RPMI8226 (cell line): ENCODE measurements at regions not wholly inside any gene's neighbourhood (a gene's known extent, or its start where the extent isn't known, plus 50 kb on each side); places are given as distances from the start of the nearest gene placed in this dataset.
A peak's percentile ranks its signal among the peaks of the same experiment; 100 is the strongest.
"Not testable (repeated sequence)": the region's sequence is repeated elsewhere in the genome, so short reads cannot be mapped to it uniquely, and the experiment has no call there.

ENCODE experiments used
- DNase-seq: peaks from one replicate; pipeline ENCODE4 v3.0.0-alpha.2; 2015

DNA sequence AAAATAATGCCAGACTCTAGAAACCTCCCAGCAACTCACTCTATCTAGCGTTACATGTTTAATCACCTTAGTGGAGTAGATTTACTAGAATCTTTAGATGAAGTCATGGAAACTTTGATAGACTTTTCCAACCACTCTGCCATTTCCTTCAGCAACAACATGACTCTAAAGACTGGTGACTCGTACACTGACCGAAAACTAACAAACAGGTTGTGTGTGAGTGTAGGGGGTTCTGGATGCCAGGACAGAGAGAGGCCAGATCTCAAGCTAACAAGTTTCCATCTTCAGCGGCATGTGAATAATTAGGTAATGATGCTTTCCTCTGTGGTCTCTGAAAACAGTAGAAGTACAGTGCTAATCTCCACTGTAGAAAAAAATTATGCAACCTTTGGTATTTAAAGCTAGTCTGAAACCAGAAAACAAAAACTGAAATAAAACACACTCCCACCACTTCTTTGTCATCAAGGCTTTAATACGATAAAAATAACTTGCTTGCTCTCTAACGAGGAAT is 286.4 kb downstream of the PRDM5 start:
- DNase-seq, result no peak

DNA sequence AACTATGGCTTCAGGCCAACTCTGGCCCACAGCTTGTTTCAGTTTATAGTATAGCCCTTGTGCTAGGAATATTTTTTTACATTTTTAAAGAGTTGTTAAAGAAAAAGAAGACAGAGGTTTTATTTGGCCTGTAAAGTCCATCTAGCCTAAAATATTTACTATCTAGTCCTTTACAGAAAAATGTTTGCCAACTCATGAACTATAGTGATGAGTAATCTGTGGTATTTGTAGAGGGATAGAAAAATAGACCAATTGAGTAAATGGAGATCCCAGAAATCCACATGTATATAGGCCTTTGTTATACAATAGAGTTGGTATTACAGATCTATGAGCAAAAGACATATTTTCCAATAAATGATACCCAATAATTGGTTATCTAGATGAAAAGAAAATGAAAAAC is 288.7 kb downstream of the PRDM5 start:
- DNase-seq, result no peak

DNA sequence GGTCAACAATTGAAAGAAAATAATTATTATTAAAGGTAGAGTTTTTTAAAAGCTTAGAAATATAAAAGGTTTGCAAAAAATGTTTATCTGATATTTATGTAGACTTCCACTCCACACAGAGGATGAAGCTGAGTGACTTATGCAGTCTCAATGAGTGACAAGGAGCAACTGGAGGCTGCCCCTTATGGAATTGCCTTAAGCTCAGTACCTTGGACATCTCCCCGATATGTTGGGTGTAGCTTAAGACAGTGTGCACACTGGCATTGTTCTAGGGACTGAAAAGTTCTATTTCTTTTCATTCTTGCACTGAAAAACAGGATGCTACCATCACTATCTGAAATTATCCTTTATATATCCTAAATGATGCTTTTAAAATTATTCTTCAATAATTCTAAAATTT is 292.1 kb downstream of the PRDM5 start:
- no peak for DNase-seq

DNA sequence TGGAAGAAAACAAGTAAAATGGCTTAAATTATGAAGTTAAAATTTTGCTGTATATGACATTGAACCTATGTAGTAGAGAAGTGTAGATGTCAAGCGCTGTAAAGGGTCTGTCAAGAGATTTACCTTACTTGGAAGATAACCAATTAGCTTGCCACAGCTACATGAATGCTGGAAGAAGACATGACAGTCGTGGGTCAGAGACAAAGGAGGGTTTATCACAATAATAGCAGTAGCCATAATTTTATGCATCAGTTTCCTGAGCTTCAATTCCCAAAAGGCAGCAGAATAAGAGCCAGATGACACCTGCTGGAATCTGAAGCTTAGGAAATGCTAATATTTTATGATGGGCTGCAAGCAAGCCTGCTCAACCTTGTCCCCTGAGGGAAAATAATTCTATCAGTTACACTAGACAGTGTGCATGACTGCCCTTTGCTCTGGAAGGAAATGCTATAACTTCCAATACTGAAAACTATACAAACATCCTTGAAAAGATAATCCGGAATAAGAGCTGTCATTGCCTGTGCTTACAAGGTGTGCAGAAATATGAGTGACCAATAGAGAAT is 292.9 kb downstream of the PRDM5 start:
- no peak for DNase-seq

DNA sequence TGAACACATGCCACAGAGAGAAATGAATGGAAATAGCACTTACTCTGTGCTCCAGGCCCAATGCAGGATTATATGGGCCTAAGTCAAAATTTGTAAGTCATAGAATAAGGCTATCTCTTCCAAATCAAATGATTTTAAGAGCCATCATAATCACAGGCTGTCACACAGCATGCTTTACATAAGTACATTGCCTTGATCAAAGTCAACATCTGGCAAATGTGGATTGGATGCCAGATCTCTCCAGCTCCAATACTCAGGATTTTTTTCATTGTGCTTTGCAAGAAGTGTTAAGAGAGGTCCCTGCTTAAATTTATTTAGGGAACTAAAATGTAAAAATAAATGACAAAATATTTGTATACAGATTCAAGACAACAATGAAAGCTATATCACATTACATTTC is 299.9 kb downstream of the PRDM5 start:
- DNase-seq, result no peak

DNA sequence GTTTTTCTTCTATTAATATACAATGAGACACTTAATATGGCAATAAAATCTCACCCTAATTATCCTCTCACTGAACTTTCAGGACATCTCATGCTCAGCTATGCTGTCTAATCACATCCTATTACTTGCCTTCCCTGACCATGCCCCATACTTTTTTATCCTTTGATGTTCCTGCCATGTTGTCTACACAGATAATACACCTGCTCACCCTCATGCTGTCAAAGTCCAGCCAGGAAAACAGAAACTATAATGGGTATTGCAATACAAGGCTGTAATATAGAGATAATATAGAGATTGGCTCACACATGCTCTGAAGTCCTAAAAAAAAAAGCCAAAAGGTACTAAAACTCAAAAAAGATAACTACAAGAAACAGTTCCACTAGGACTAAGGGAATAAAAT is 305.4 kb downstream of the PRDM5 start:
- DNase-seq, result no peak

DNA sequence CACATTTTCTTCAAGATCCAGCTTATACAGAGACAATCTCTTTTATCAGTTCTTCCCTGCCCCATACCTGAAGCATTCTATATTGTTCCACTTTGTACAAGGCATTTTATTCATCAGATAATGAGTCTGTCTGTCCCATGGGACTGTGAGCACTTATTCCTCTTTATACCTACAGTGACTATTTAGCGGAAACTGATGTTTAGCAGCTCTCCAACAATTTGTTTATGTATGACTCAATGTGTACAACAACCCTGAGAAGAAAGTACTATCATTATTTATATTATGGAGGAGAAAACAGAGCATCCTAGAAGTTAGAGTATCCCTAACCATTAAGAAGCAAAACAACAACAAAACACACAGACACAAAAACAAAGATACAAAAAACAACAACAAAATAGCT is 306.5 kb downstream of the PRDM5 start:
- no peak for DNase-seq

DNA sequence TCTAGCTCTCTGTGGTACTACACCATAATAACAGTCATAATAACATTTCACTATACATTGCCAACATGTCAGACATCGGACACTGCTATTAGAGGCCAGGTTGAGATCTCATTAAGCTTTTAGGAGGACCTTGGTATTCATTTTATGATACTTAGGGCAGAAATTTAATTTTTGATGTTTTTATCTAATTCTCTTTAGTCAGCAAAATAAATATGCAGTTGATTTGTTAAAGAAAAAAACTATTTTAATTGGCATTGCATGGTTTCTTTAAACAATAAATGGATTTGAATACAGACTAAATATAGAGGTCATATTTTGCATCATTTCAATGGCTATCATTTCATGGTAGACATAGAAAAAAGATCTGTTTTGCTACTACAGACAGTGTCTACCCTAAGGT is 308.7 kb downstream of the PRDM5 start:
- no peak for DNase-seq

GRCh38 chr4:120611092-120611491 is 311.4 kb downstream of the PRDM5 start:
- DNase-seq, result no peak

GRCh38 chr4:120591038-120591437 is 331.5 kb downstream of the PRDM5 start:
- DNase-seq, result no peak

- peak; percentile 18 for DNase-seq
Observed at GRCh38 chr4:120589787-120590186, 332.7 kb downstream of the PRDM5 start.

GRCh38 chr4:120568731-120569130 is 353.8 kb downstream of the PRDM5 start:
- no peak for DNase-seq

GRCh38 chr4:120561648-120562047 is 360.9 kb downstream of the PRDM5 start:
- no peak for DNase-seq

DNA sequence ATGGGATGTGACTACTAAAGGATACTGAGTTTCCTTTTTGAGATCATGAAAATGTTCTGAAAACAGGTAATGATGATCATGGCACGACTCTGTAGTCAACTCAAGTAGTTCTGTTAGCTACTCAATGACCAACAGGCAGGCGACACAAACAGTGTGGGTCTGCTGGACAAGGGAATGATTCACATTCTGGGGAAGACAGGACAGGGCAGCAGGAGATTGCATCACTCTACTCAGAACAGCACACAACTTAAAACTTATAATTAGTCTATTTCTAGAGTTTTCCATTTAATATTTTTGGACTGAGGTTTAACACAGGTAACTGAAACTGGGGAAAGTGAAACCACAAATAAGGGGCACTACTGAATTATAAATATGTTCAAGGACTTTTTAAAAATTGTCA is 365.2 kb downstream of the PRDM5 start:
- no peak for DNase-seq

DNA sequence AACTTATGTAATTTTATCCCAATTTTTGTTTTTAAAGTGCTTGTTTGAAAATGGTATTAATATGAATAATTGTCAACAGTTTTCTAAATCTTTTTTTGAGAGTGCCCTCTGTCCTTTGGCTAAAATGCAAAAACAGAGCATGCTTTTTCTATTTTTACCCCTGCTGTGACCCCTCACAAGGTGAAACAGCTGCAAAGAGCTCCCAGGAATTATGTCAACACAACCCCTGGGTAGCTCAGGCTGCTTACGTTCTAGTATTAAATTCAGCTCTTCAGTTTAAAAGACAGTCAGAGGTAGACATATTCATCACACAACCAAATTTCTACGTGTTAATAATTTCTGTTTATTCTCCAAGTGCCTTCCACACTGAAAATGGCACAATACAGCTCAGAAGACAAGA is 367.5 kb downstream of the PRDM5 start:
- DNase-seq, result no peak

DNA sequence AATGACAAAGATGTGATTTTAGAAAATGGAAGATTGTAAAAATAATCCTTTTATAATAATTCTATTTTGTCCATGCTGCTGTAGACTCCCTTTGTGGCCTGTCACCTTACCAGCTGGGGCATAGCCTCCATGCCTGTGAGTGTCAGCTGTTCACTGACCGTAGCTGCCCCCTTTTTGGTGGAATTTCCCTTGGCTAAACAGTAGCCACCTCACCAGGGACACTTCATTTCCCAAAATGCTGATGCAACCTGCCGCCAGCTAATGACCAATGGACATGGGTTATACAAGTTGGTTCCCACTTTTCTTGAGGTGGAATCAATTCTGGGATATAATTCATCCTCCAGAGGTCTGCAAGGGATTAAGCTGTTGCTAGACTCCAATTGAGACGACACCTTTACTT is 368.4 kb downstream of the PRDM5 start:
- no peak for DNase-seq

- DNase-seq, result not testable (repeated sequence)
Observed at GRCh38 chr4:120550624-120551220, 371.8 kb downstream of the PRDM5 start.

DNA sequence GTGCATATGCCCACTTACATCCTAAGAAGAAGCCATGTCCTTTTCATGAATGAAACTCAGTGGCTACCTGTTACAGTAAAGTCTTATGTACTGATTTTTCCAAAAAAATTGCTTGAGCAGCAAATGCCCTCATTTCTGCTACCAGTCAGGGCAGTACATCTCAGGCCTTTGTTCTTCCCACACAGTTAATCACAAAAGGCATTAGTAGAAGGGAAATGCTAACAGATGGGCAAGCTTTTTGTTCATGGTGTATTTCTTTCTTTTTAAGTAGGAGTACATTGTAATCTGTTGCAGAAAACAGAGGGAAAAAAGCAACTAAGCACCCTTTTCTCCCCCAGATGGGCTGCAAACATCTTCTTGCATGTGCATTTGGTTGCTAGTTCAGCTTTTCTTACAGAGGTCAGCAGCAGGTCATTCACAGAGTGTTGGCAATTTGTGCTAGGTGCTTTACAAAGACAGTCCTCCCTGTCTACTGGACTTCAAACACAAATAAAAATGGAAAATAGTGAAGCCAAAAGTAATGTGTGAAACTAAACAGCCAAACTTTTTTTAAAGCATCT is 373.4 kb downstream of the PRDM5 start:
- DNase-seq, result peak; percentile 74

DNA sequence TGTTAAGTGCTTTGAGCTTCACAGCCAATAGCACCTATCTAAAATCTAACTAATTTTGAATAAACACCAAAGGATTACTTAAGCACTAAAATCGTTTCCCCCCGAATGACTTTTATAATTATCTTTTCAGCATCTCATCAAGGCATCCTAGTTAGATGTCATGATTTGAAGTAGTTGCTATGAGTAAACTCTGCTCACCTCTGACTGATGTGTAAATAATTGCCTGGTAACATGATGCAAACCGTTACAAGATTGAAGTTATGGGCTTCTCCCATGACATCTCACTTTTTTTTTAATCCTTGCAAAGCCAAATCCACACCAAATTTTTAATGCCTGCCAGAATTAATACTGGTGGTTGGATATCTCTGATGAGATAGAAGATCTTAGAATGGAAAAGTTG is 377.1 kb downstream of the PRDM5 start:
- DNase-seq, result no peak

DNA sequence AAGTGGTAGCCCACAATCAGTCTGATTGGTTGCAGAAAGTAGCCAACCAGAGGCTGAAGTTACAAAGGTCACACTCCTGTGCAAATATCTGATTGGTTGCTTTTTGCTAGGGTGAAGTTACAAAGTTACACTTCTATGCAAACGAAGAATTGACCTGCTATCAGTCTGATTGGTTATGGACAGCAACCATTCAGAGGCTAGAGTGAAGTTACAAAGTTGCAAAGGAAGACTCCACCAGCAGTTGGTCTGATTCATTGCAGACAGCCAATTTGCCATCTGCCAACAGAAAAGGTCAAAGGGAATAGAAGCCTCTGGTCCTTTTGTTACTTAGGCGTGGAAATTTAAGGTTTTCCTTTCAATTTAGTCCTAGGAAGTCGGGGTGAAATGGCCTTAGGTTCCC is 377.7 kb downstream of the PRDM5 start:
- no peak for DNase-seq

GRCh38 chr4:120540625-120541024 is 381.9 kb downstream of the PRDM5 start:
- DNase-seq, result no peak

- DNase-seq, result no peak
Observed at GRCh38 chr4:120536884-120537283, 385.6 kb downstream of the PRDM5 start.

DNA sequence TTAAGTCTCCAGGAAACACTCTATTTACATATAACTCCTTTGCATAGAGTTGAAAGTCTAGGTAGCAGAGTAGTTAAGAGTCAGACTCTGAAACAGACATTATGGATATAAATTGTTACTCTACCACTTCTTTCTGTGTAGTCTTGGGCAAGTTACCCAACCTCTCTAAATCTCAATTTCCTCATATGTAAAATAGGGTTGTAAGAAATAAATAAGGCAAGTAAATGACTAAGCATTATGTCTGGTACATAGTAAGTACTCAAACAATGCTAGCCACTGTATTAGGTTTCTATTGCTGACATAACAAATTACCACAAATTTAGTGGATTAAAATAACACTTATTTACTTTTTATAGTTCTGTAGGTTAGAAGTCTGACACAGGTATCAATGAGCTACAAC is 394.1 kb downstream of the PRDM5 start:
- DNase-seq, result no peak

DNA sequence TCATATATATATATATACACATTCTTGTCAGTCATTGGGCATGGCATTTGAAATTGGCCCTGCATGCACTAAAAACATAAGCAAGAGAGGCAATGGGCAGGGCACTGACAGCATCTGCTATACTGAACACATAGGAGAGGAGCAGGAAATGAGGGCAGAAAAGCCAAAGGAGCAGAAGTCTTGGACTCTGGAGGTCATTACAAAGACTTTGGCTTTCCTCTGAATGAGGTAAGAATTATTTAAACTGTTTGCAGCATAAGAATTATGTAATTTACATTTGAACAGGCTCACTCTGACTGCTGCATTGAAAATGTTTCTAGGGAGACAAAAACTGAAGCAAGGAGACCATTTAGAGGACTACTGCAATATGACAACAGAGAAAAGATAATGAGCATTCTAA is 396.5 kb downstream of the PRDM5 start:
- no peak for DNase-seq

- no peak for DNase-seq
Observed at GRCh38 chr4:120525106-120525505, 397.4 kb downstream of the PRDM5 start.
